ENCODE measurements at regions not wholly inside any gene's neighbourhood (a gene's known extent, or its start where the extent isn't known, plus 50 kb on each side); places are given as distances from the start of the nearest gene placed in this dataset.

- Histone ChIP-seq H4K20me1 (ENCODE audit: insufficient read depth, low read depth, low read length) (no peaks in the 10 kb centered on the region), H2AFZ (ENCODE audit: low read length) (no peak overlapping the region), H3K79me2 (ENCODE audit: low read length) (no peaks in the 10 kb centered on the region), H3K36me3 (ENCODE audit: insufficient read depth, low read length) (no peaks in the 10 kb centered on the region), H3K9ac (ENCODE audit: low read length) (no peak overlapping the region), H3K27ac (ENCODE audit: low read length) (no peak overlapping the region), H3K4me1 (ENCODE audit: low read length) (no peaks in the 10 kb centered on the region), H3K9me3 (ENCODE audit: low read length) (no peaks in the 10 kb centered on the region), H3K9me2 (replicated peaks; ENCODE audit: insufficient read depth, low read length) (no peaks in the 10 kb centered on the region), H3K27me3 (ENCODE audit: low read length) (no peaks in the 10 kb centered on the region), H3K4me3 (ENCODE audit: low read length) (no peak overlapping the region), H3K4me2 (ENCODE audit: low read depth, low read length, poor library complexity, severe bottlenecking) (no peak overlapping the region)
- no peak for DNase-seq
Measured at GRCh38 chr3:64395490-64395889, 170.2 kb upstream of the PRICKLE2 start.

GRCh38 chr3:64393193-64393592 lies 167.9 kb upstream of the PRICKLE2 start:
- Histone ChIP-seq H3K36me3 (ENCODE audit: insufficient read depth, low read length) (no peaks in the 10 kb centered on the region), H3K9me3 (ENCODE audit: low read length) (no peaks in the 10 kb centered on the region), H3K4me1 (ENCODE audit: low read length) (no peaks in the 10 kb centered on the region), H2AFZ (ENCODE audit: low read length) (no peak overlapping the region), H3K79me2 (ENCODE audit: low read length) (no peaks in the 10 kb centered on the region), H4K20me1 (ENCODE audit: insufficient read depth, low read depth, low read length) (no peaks in the 10 kb centered on the region), H3K9me2 (replicated peaks; ENCODE audit: insufficient read depth, low read length) (no peaks in the 10 kb centered on the region), H3K4me3 (ENCODE audit: low read length) (no peak overlapping the region), H3K4me2 (ENCODE audit: low read depth, low read length, poor library complexity, severe bottlenecking) (no peak overlapping the region), H3K27me3 (ENCODE audit: low read length) (no peaks in the 10 kb centered on the region), H3K9ac (ENCODE audit: low read length) (no peak overlapping the region), H3K27ac (ENCODE audit: low read length) (no peak overlapping the region)
- DNase-seq: no peak

GRCh38 chr3:64392001-64392400 lies 166.7 kb upstream of the PRICKLE2 start:
- Histone ChIP-seq H2AFZ (ENCODE audit: low read length) (no peak overlapping the region), H4K20me1 (ENCODE audit: insufficient read depth, low read depth, low read length) (no peaks in the 10 kb centered on the region), H3K9me2 (replicated peaks; ENCODE audit: insufficient read depth, low read length) (no peaks in the 10 kb centered on the region), H3K36me3 (ENCODE audit: insufficient read depth, low read length) (no peaks in the 10 kb centered on the region), H3K27me3 (ENCODE audit: low read length) (no peaks in the 10 kb centered on the region), H3K27ac (ENCODE audit: low read length) (no peak overlapping the region), H3K79me2 (ENCODE audit: low read length) (no peaks in the 10 kb centered on the region), H3K4me2 (ENCODE audit: low read depth, low read length, poor library complexity, severe bottlenecking) (no peak overlapping the region), H3K4me1 (ENCODE audit: low read length) (no peaks in the 10 kb centered on the region), H3K4me3 (ENCODE audit: low read length) (no peak overlapping the region), H3K9me3 (ENCODE audit: low read length) (no peaks in the 10 kb centered on the region), H3K9ac (ENCODE audit: low read length) (no peak overlapping the region)
- DNase-seq: no peak

GRCh38 chr3:64390893-64391292 lies 165.6 kb upstream of the PRICKLE2 start:
- Histone ChIP-seq H3K4me3 (ENCODE audit: low read length) (no peak overlapping the region), H3K9me2 (replicated peaks; ENCODE audit: insufficient read depth, low read length) (no peaks in the 10 kb centered on the region), H3K79me2 (ENCODE audit: low read length) (no peaks in the 10 kb centered on the region), H3K4me1 (ENCODE audit: low read length) (no peaks in the 10 kb centered on the region), H3K27me3 (ENCODE audit: low read length) (no peaks in the 10 kb centered on the region), H2AFZ (ENCODE audit: low read length) (no peak overlapping the region), H3K4me2 (ENCODE audit: low read depth, low read length, poor library complexity, severe bottlenecking) (no peak overlapping the region), H3K9ac (ENCODE audit: low read length) (no peak overlapping the region), H3K9me3 (ENCODE audit: low read length) (no peaks in the 10 kb centered on the region), H3K36me3 (ENCODE audit: insufficient read depth, low read length) (no peaks in the 10 kb centered on the region), H3K27ac (ENCODE audit: low read length) (no peak overlapping the region), H4K20me1 (ENCODE audit: insufficient read depth, low read depth, low read length) (no peaks in the 10 kb centered on the region)
- no peak for DNase-seq

- H3K9me2 ChIP-seq (replicated peaks; ENCODE audit: insufficient read depth, low read length): no peaks in the 10 kb centered on the region
- no peaks in the 10 kb centered on the region for H3K79me2 ChIP-seq (ENCODE audit: low read length)
- H4K20me1 ChIP-seq (ENCODE audit: insufficient read depth, low read depth, low read length): no peaks in the 10 kb centered on the region
- H3K9me3 ChIP-seq (ENCODE audit: low read length): no peaks in the 10 kb centered on the region
- H3K9ac ChIP-seq (ENCODE audit: low read length): no peak overlapping the region
- no peaks in the 10 kb centered on the region for H3K36me3 ChIP-seq (ENCODE audit: insufficient read depth, low read length)
- H2AFZ ChIP-seq (ENCODE audit: low read length): no peak overlapping the region
- H3K4me3 ChIP-seq (ENCODE audit: low read length): no peak overlapping the region
- H3K4me2 ChIP-seq (ENCODE audit: low read depth, low read length, poor library complexity, severe bottlenecking): no peak overlapping the region
- no peak for DNase-seq
- no peaks in the 10 kb centered on the region for H3K27me3 ChIP-seq (ENCODE audit: low read length)
- H3K27ac ChIP-seq (ENCODE audit: low read length): no peak overlapping the region
- H3K4me1 ChIP-seq (ENCODE audit: low read length): no peaks in the 10 kb centered on the region
Measured at GRCh38 chr3:64388886-64389285, 163.6 kb upstream of the PRICKLE2 start.

- no peaks in the 10 kb centered on the region for H3K79me2 ChIP-seq (ENCODE audit: low read length)
Measured at GRCh38 chr3:64387688-64388087, 162.4 kb upstream of the PRICKLE2 start.

GRCh38 chr3:64385277-64385676 lies 160.0 kb upstream of the PRICKLE2 start:
- no peak overlapping the region for H3K9ac ChIP-seq (ENCODE audit: low read length)
- H4K20me1 ChIP-seq (ENCODE audit: insufficient read depth, low read depth, low read length): no peaks in the 10 kb centered on the region
- H3K4me1 ChIP-seq (ENCODE audit: low read length): no peaks in the 10 kb centered on the region
- no peak overlapping the region for H3K4me2 ChIP-seq (ENCODE audit: low read depth, low read length, poor library complexity, severe bottlenecking)
- no peaks in the 10 kb centered on the region for H3K9me2 ChIP-seq (replicated peaks; ENCODE audit: insufficient read depth, low read length)
- H3K9me3 ChIP-seq (ENCODE audit: low read length): no peaks in the 10 kb centered on the region
- H2AFZ ChIP-seq (ENCODE audit: low read length): no peak overlapping the region
- H3K79me2 ChIP-seq (ENCODE audit: low read length): no peaks in the 10 kb centered on the region
- no peak for DNase-seq
- H3K36me3 ChIP-seq (ENCODE audit: insufficient read depth, low read length): no peaks in the 10 kb centered on the region
- no peak overlapping the region for H3K27ac ChIP-seq (ENCODE audit: low read length)
- no peaks in the 10 kb centered on the region for H3K27me3 ChIP-seq (ENCODE audit: low read length)
- no peak overlapping the region for H3K4me3 ChIP-seq (ENCODE audit: low read length)

More at GRCh38 chr3:64387688-64388087, 162.4 kb upstream of the PRICKLE2 start:
- Histone ChIP-seq H3K4me3 (ENCODE audit: low read length) (no peak overlapping the region), H3K9me3 (ENCODE audit: low read length) (no peaks in the 10 kb centered on the region), H3K4me1 (ENCODE audit: low read length) (no peaks in the 10 kb centered on the region), H3K27me3 (ENCODE audit: low read length) (no peaks in the 10 kb centered on the region), H3K36me3 (ENCODE audit: insufficient read depth, low read length) (no peaks in the 10 kb centered on the region), H3K4me2 (ENCODE audit: low read depth, low read length, poor library complexity, severe bottlenecking) (no peak overlapping the region), H3K9ac (ENCODE audit: low read length) (no peak overlapping the region), H4K20me1 (ENCODE audit: insufficient read depth, low read depth, low read length) (no peaks in the 10 kb centered on the region), H2AFZ (ENCODE audit: low read length) (no peak overlapping the region), H3K27ac (ENCODE audit: low read length) (no peak overlapping the region), H3K9me2 (replicated peaks; ENCODE audit: insufficient read depth, low read length) (no peaks in the 10 kb centered on the region)
- no peak for DNase-seq

- Histone ChIP-seq H3K79me2 (ENCODE audit: low read length) (no peaks in the 10 kb centered on the region), H3K4me1 (ENCODE audit: low read length) (no peaks in the 10 kb centered on the region), H3K4me3 (ENCODE audit: low read length) (no peak overlapping the region), H3K9me2 (replicated peaks; ENCODE audit: insufficient read depth, low read length) (no peaks in the 10 kb centered on the region), H2AFZ (ENCODE audit: low read length) (no peak overlapping the region), H3K36me3 (ENCODE audit: insufficient read depth, low read length) (no peaks in the 10 kb centered on the region), H3K4me2 (ENCODE audit: low read depth, low read length, poor library complexity, severe bottlenecking) (no peak overlapping the region), H3K9me3 (ENCODE audit: low read length) (no peaks in the 10 kb centered on the region), H4K20me1 (ENCODE audit: insufficient read depth, low read depth, low read length) (no peaks in the 10 kb centered on the region), H3K27ac (ENCODE audit: low read length) (no peak overlapping the region), H3K27me3 (ENCODE audit: low read length) (no peaks in the 10 kb centered on the region), H3K9ac (ENCODE audit: low read length) (no peak overlapping the region)
- DNase-seq: no peak
Measured at GRCh38 chr3:64384561-64384960, 159.3 kb upstream of the PRICKLE2 start.

- H2AFZ ChIP-seq (ENCODE audit: low read length): no peak overlapping the region
- H3K4me3 ChIP-seq (ENCODE audit: low read length): no peak overlapping the region
- H3K4me2 ChIP-seq (ENCODE audit: low read depth, low read length, poor library complexity, severe bottlenecking): no peak overlapping the region
- H3K27ac ChIP-seq (ENCODE audit: low read length): no peak overlapping the region
- H3K36me3 ChIP-seq (ENCODE audit: insufficient read depth, low read length): no peaks in the 10 kb centered on the region
- no peak overlapping the region for H3K9ac ChIP-seq (ENCODE audit: low read length)
- no peaks in the 10 kb centered on the region for H3K79me2 ChIP-seq (ENCODE audit: low read length)
- no peaks in the 10 kb centered on the region for H3K9me3 ChIP-seq (ENCODE audit: low read length)
- H3K4me1 ChIP-seq (ENCODE audit: low read length): no peaks in the 10 kb centered on the region
- H3K9me2 ChIP-seq (replicated peaks; ENCODE audit: insufficient read depth, low read length): no peaks in the 10 kb centered on the region
- no peak for DNase-seq
- no peaks in the 10 kb centered on the region for H4K20me1 ChIP-seq (ENCODE audit: insufficient read depth, low read depth, low read length)
- H3K27me3 ChIP-seq (ENCODE audit: low read length): no peaks in the 10 kb centered on the region
Measured at GRCh38 chr3:64382153-64382552, 156.9 kb upstream of the PRICKLE2 start.

Data from Karpas-422 (cell line).